IMR-90 (cell line): ENCODE measurements at regions not wholly inside any gene's neighbourhood (a gene's known extent, or its start where the extent isn't known, plus 50 kb on each side); places are given as distances from the start of the nearest gene placed in this dataset.

Source experiments
- ATAC-seq: fragments of 200-7000 bp; cut with Tn5 transposase; 2 replicates; pipeline ENCODE4 v1.9.1; 2020; ENCODE audit warnings: low read depth, mild to moderate bottlenecking, moderate library complexity
- BruUV-seq: library from RNA; stranded (reverse); fragments of 400-500 nt; replicated peaks from 2 replicates; lab custom pipeline; 2021; lab: Mats Ljungman, UMichigan
- CTCF ChIA-PET: fragments of 300-600 bp; formaldehyde crosslinking; extraction: SDS; loops from one replicate; lab custom pipeline; 2021; ENCODE audit warnings: antibody characterized with exemption; lab: Yijun Ruan, JAX
- POLR2A ChIA-PET: fragments of 300-600 bp; sonication (Branson Sonifier 250); formaldehyde crosslinking; loops from one replicate; lab custom pipeline; 2022; ENCODE audit warnings: antibody characterized with exemption; ENCODE audit not compliant: unreplicated experiment; lab: Charles Lee
- DNase-seq: peaks from one replicate; pipeline ENCODE4 v3.0.0; 2013
- H2AFZ ChIP-seq: replicated peaks from 2 replicates; pipeline ENCODE3; 2013; ENCODE audit warnings: low read length, mild to moderate bottlenecking; ENCODE audit not compliant: poor library complexity
- H2AK5ac ChIP-seq: 2 replicates; pipeline ENCODE4 v1.6.1; 2013; ENCODE audit warnings: low read depth, low read length, inconsistent platforms
- H2AK9ac ChIP-seq: replicated peaks from 2 replicates; pipeline ENCODE3; 2013; ENCODE audit warnings: mild to moderate bottlenecking, low read depth, low read length, moderate library complexity; ENCODE audit not compliant: poor library complexity
- H2BK120ac ChIP-seq: 2 replicates; pipeline ENCODE4 v1.6.1; 2013; ENCODE audit warnings: low read depth, low read length, inconsistent platforms
- H2BK15ac ChIP-seq: 3 replicates; pipeline ENCODE4 v1.6.1; 2013; ENCODE audit warnings: low read depth, low read length, inconsistent platforms
- H2BK20ac ChIP-seq: 2 replicates; pipeline ENCODE4 v1.6.1; 2013; ENCODE audit warnings: low read depth, mild to moderate bottlenecking, inconsistent platforms, low read length, moderate library complexity
- H2BK5ac ChIP-seq: 2 replicates; pipeline ENCODE4 v1.6.1; 2013; ENCODE audit warnings: mild to moderate bottlenecking, low read depth, low read length, inconsistent platforms; ENCODE audit not compliant: poor library complexity, severe bottlenecking
- H3K14ac ChIP-seq: replicated peaks from 2 replicates; pipeline ENCODE4 v1.6.1; 2013; ENCODE audit warnings: low read depth, low read length, inconsistent platforms
- H3K18ac ChIP-seq: 2 replicates; pipeline ENCODE4 v1.6.1; 2013; ENCODE audit warnings: low read depth, low read length, control low read depth
- H3K23ac ChIP-seq: 2 replicates; pipeline ENCODE4 v1.6.1; 2013; ENCODE audit warnings: low read depth, low read length, inconsistent platforms
- H3K27ac ChIP-seq: 2 replicates; pipeline ENCODE4 v1.5.1; 2013; ENCODE audit warnings: mild to moderate bottlenecking, control low read depth, low read length; ENCODE audit not compliant: insufficient read depth
- H3K27me3 ChIP-seq: 2 replicates; pipeline ENCODE4 v1.6.1; 2013; ENCODE audit warnings: low read length; ENCODE audit not compliant: control insufficient read depth, insufficient read depth
- H3K36me3 ChIP-seq: 2 replicates; pipeline ENCODE4 v1.6.1; 2013; ENCODE audit warnings: low read length, mixed read lengths; ENCODE audit not compliant: control insufficient read depth, insufficient read depth
- H3K4ac ChIP-seq: 2 replicates; pipeline ENCODE4 v1.6.1; 2013; ENCODE audit warnings: low read depth, low read length, inconsistent platforms
- H3K4me1 ChIP-seq: 2 replicates; pipeline ENCODE4 v1.6.1; 2013; ENCODE audit warnings: low read length, mixed read lengths; ENCODE audit not compliant: control insufficient read depth, insufficient read depth
- H3K4me2 ChIP-seq: 2 replicates; pipeline ENCODE4 v1.6.1; 2013; ENCODE audit warnings: low read depth, mild to moderate bottlenecking, control low read depth, low read length, moderate library complexity
- H3K4me3 ChIP-seq: 2 replicates; pipeline ENCODE4 v1.5.1; 2013; ENCODE audit warnings: low read depth, mild to moderate bottlenecking, control low read depth, low read length, moderate library complexity; ENCODE audit not compliant: insufficient read depth
- H3K56ac ChIP-seq: 2 replicates; pipeline ENCODE4 v1.6.1; 2013; ENCODE audit warnings: low read length, inconsistent platforms; ENCODE audit not compliant: insufficient read depth; ENCODE audit errors: extremely low read depth
- H3K79me1 ChIP-seq, 2 experiments: 2 replicates each; pipeline ENCODE4 v1.6.1; 2013; ENCODE audit warnings: low read length in 2 of 2, inconsistent platforms in 1 of 2, low read depth in 1 of 2
- H3K9ac ChIP-seq: 2 replicates; pipeline ENCODE4 v1.6.1; 2013; ENCODE audit warnings: low read depth, low read length, control low read depth
- H3K9me1 ChIP-seq: 2 replicates; pipeline ENCODE4 v1.6.1; 2013; ENCODE audit warnings: low read length, inconsistent platforms; ENCODE audit not compliant: insufficient read depth
- H3K9me3 ChIP-seq: 2 replicates; pipeline ENCODE4 v1.6.1; 2013; ENCODE audit warnings: low read length; ENCODE audit not compliant: control insufficient read depth, insufficient read depth
- H4K20me1 ChIP-seq: 2 replicates; pipeline ENCODE4 v1.6.1; 2013; ENCODE audit warnings: low read length, inconsistent platforms; ENCODE audit not compliant: insufficient read depth
- H4K5ac ChIP-seq: 2 replicates; pipeline ENCODE4 v1.6.1; 2013; ENCODE audit warnings: mild to moderate bottlenecking, low read depth, low read length, control low read depth
- H4K8ac ChIP-seq, 2 experiments: 2 replicates each; pipeline ENCODE4 v1.6.1; 2013; ENCODE audit warnings: low read depth in 2 of 2, low read length in 2 of 2, control low read depth in 1 of 2, inconsistent platforms in 1 of 2
- H4K91ac ChIP-seq: 2 replicates; pipeline ENCODE4 v1.6.1; 2013; ENCODE audit warnings: low read depth, low read length, inconsistent platforms; ENCODE audit not compliant: insufficient read depth
- BHLHE40 ChIP-seq: fragments of 150-350 bp; IDR thresholded peaks from 2 replicates; pipeline ENCODE4 v1.6.1; 2016; ENCODE audit warnings: mild to moderate bottlenecking, low read depth, low read length
- CEBPB ChIP-seq: IDR thresholded peaks from 2 replicates; pipeline ENCODE4 v1.6.1; 2012; ENCODE audit warnings: low read depth, low read length, improper control_type of control experiment
- CHD1 ChIP-seq: IDR thresholded peaks from 2 replicates; pipeline ENCODE4 v1.6.1; 2012; ENCODE audit warnings: low read depth, low read length, improper control_type of control experiment
- CTCF ChIP-seq: conservative IDR thresholded peaks from 2 replicates; pipeline ENCODE4 v1.5.1; 2012; ENCODE audit warnings: mild to moderate bottlenecking, low read depth, low read length, improper control_type of control experiment
- ELK1 ChIP-seq: fragments of 150-350 bp; IDR thresholded peaks from 2 replicates; pipeline ENCODE4 v1.6.1; 2016; ENCODE audit warnings: low read depth, mild to moderate bottlenecking, low read length, moderate library complexity, borderline replicate concordance
- FOS ChIP-seq: fragments of 150-350 bp; IDR thresholded peaks from 2 replicates; pipeline ENCODE4 v1.6.1; 2016; ENCODE audit warnings: low read depth, low read length
- MAFK ChIP-seq: IDR thresholded peaks from 2 replicates; pipeline ENCODE4 v1.6.1; 2012; ENCODE audit warnings: low read depth, low read length, improper control_type of control experiment
- MAZ ChIP-seq: IDR thresholded peaks from 2 replicates; pipeline ENCODE4 v1.6.1; 2012; ENCODE audit warnings: low read depth, mild to moderate bottlenecking, low read length, improper control_type of control experiment, moderate library complexity, borderline replicate concordance
- MXI1 ChIP-seq: IDR thresholded peaks from 2 replicates; pipeline ENCODE4 v1.6.1; 2012; ENCODE audit warnings: low read depth, mild to moderate bottlenecking, low read length, moderate library complexity, borderline replicate concordance
- NFE2L2 ChIP-seq: fragments of 150-350 bp; IDR thresholded peaks from 2 replicates; pipeline ENCODE4 v1.6.1; 2016; ENCODE audit warnings: low read depth, mild to moderate bottlenecking, low read length
- POLR2A ChIP-seq: IDR thresholded peaks from 2 replicates; pipeline ENCODE4 v1.6.1; 2012; ENCODE audit warnings: mild to moderate bottlenecking, low read depth, low read length
- RAD21 ChIP-seq: IDR thresholded peaks from 2 replicates; pipeline ENCODE4 v1.6.1; 2012; ENCODE audit warnings: low read length, improper control_type of control experiment
- RCOR1 ChIP-seq: IDR thresholded peaks from 2 replicates; pipeline ENCODE4 v1.6.1; 2012; ENCODE audit warnings: mild to moderate bottlenecking, low read length, improper control_type of control experiment; ENCODE audit not compliant: insufficient replicate concordance
- RFX5 ChIP-seq: IDR thresholded peaks from 2 replicates; pipeline ENCODE4 v1.8.0; 2012; ENCODE audit warnings: low read depth, mild to moderate bottlenecking, low read length, moderate library complexity
- SMC3 ChIP-seq: fragments of 150-350 bp; IDR thresholded peaks from 2 replicates; pipeline ENCODE4 v1.6.1; 2016; ENCODE audit warnings: low read depth, mild to moderate bottlenecking, antibody characterized with exemption, low read length, moderate library complexity
- WGBS, 2 experiments: methylation state at CpG; one replicate each; pipeline versions ENCODE4 v1.1.5 to v1.1.7; 2013; ENCODE audit warnings: missing lambda C conversion rate in 2 of 2; ENCODE audit not compliant: insufficient read length in 1 of 2; ENCODE audit errors: extremely low coverage in 2 of 2; 5-methylcytosine and 5-hydroxymethylcytosine counted together
- dilution Hi-C: fragments of 300-500 bp; cut with HindIII; formaldehyde crosslinking; loops from one replicate; pipeline ENCODE4 v1.14.3; 2018; ENCODE audit warnings: low sequenced_read_pairs; ENCODE audit not compliant: unreplicated experiment
- in situ Hi-C: fragments of 300-500 bp; cut with MboI; formaldehyde crosslinking; loops from 3 replicates; pipeline ENCODE4 v1.14.3; 2019; ENCODE audit warnings: low sequenced_read_pairs, inconsistent platforms, mixed read lengths
- intact Hi-C: fragments of 100-400 bp; cut with micrococcal nuclease; formaldehyde crosslinking; loops from 2 replicates; pipeline ENCODE4 v1.10.0; 2022
- TF ChIP-seq, protein P1 (sequence below): fragments of 150-350 bp; IDR thresholded peaks from 2 replicates; pipeline ENCODE4 v1.6.1; 2017; ENCODE audit warnings: mild to moderate bottlenecking, antibody characterized with exemption, low read length, low read depth

DNA sequence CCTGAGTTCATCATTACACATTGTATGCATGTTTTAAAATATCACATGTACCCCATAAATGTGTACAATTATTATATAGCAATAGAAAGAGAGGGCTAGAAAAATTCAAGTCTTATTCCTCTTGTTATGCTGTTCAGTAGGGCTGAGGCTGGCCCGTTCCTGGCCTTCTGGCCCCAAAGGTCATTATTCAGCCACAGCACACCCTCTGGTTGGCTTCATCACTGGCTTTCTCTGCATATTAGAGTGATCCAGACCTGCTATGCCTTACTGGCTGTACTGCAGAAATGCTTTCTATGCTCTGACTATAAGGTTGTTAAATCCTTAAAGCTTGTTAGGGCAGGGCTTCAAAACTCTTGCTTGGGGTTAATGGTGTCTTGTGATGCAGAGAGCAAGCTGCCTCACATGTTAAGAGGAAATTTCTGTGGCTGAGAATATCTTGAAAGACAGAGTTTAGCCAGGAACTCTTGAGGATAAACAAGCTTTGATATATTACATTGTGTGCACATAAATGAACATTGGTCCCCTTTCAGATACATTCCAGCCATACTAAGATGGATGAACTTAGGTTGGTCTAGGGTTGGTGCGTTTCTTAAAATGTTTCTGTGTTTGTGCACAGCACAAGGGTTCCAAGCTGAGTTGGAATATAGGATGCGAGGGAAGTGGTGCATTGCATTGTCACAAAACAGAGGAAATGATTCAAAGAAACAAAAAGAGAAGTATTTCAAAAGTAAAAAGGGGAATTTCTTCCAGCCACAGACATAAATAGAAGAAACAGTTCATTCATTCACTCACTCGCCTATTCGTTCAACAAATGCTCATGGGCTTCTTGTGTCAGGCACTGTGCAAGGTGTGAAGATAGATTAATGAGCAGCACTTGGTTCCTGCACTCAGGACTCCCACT, 61.6 kb upstream of the WDR11 start:
- no peak overlapping the region for H4K5ac ChIP-seq
- no TSS peak for BruUV-seq
- dilution Hi-C loops, result no loop called here

More for the DNA sequence above, 61.6 kb upstream of the WDR11 start:
- no CpG with 5 or more reads among the region's 5 CpGs for WGBS, 2 experiments
- TF ChIP-seq CHD1, result no peak
- no peak for TF ChIP-seq RAD21
- TF ChIP-seq BHLHE40, result no peak
- no peak for TF ChIP-seq FOS
- no peak for TF ChIP-seq SMC3
- TF ChIP-seq RFX5, result no peak
- no peak for TF ChIP-seq CEBPB
- no peak for TF ChIP-seq MAZ
- no peak for TF ChIP-seq MAFK
- no peak for TF ChIP-seq RCOR1
- no peak for TF ChIP-seq POLR2A
- no peak for TF ChIP-seq ELK1
- TF ChIP-seq MXI1, result no peak
- TF ChIP-seq NFE2L2, result no peak
- TF ChIP-seq, protein P1, sequence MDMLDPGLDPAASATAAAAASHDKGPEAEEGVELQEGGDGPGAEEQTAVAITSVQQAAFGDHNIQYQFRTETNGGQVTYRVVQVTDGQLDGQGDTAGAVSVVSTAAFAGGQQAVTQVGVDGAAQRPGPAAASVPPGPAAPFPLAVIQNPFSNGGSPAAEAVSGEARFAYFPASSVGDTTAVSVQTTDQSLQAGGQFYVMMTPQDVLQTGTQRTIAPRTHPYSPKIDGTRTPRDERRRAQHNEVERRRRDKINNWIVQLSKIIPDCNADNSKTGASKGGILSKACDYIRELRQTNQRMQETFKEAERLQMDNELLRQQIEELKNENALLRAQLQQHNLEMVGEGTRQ, result no peak
- no peak for TF ChIP-seq CTCF
- Histone ChIP-seq H3K9ac (no peak overlapping the region), H3K27me3 (no peaks in the 10 kb centered on the region), H2BK120ac (no peak overlapping the region), H2BK15ac (no peak overlapping the region), H3K4me3 (no peak overlapping the region), H3K56ac (no peak overlapping the region), H3K18ac (no peak overlapping the region), H2AK9ac (no peak overlapping the region), H3K9me1 (no peaks in the 10 kb centered on the region), H3K36me3 (no peaks in the 10 kb centered on the region), H3K4me2 (no peak overlapping the region), H2AK5ac (no peak overlapping the region), H4K20me1 (no peaks in the 10 kb centered on the region), H3K23ac (no peak overlapping the region), H4K91ac (no peak overlapping the region), H3K27ac (no peak overlapping the region), H2BK5ac (no peak overlapping the region), H3K79me1 (no peaks in the 10 kb centered on the region), H4K8ac (no peak overlapping the region), H2AFZ (no peak overlapping the region), H3K4me1 (no peaks in the 10 kb centered on the region), H2BK20ac (no peak overlapping the region), H3K4ac (no peak overlapping the region), H3K9me3 (peaks cover 4% of the 10 kb centered on the region), H3K14ac (no peak overlapping the region)
- no peak for DNase-seq
- ChIA-PET CTCF (no interaction called here), POLR2A (no interaction called here)
- ATAC-seq, result no peak
- in situ Hi-C loops (no loop called here), intact Hi-C loops (no loop called here)
